ENCODE measurements at regions not wholly inside any gene's neighbourhood (a gene's known extent, or its start where the extent isn't known, plus 50 kb on each side); places are given as distances from the start of the nearest gene placed in this dataset.

DNA sequence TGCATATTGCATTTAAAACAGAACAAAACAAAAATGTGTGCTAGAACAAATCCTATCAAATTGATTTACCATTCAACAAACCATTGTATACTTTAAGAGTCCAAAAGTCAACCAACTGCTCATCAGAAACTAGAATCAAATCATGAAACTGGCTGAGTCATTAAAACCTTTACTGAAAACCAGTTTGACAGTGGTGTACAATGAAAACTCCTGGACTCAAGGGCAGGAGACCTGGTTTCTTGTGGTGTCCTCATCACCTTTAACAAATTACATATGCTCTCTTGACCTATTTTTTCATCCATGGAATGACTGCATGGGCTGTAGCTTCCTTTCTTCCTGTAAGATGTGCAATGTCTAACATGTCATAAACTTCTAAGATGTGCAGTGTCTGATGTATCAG lies 315.3 kb upstream of the SLC30A5 start:
- Histone ChIP-seq H3K4me1 (ENCODE audit: control insufficient read depth in 2 of 3, insufficient read depth in 2 of 3, low read depth in 1 of 3, low read length in 3 of 3) (no peaks in the 10 kb centered on the region), H3K27me3 (ENCODE audit: control insufficient read depth, insufficient read depth, low read length) (no peaks in the 10 kb centered on the region), H3K36me3 (ENCODE audit: control insufficient read depth in 2 of 3, insufficient read depth in 3 of 3, low read length in 3 of 3) (no peaks in the 10 kb centered on the region), H3K27ac (ENCODE audit: low read depth in 2 of 2, low read length in 2 of 2) (no peak overlapping the region), H3K9me3 (ENCODE audit: control insufficient read depth in 2 of 3, insufficient read depth in 1 of 3, low read length in 3 of 3) (no peaks in the 10 kb centered on the region), H3K9ac (ENCODE audit: low read length in 3 of 3) (no peak overlapping the region), H3K4me3 (ENCODE audit: low read length in 3 of 3) (no peak overlapping the region)
- TF ChIP-seq, protein P1, sequence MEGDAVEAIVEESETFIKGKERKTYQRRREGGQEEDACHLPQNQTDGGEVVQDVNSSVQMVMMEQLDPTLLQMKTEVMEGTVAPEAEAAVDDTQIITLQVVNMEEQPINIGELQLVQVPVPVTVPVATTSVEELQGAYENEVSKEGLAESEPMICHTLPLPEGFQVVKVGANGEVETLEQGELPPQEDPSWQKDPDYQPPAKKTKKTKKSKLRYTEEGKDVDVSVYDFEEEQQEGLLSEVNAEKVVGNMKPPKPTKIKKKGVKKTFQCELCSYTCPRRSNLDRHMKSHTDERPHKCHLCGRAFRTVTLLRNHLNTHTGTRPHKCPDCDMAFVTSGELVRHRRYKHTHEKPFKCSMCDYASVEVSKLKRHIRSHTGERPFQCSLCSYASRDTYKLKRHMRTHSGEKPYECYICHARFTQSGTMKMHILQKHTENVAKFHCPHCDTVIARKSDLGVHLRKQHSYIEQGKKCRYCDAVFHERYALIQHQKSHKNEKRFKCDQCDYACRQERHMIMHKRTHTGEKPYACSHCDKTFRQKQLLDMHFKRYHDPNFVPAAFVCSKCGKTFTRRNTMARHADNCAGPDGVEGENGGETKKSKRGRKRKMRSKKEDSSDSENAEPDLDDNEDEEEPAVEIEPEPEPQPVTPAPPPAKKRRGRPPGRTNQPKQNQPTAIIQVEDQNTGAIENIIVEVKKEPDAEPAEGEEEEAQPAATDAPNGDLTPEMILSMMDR (IDR thresholded peaks at IDR 0.05; ENCODE audit: borderline replicate concordance, extremely low read depth, insufficient read depth) = no peak
- intact Hi-C loops (cut with DNase I) = no loop called here
- DNase-seq (no peak), FAIRE-seq (no peak)

DNA sequence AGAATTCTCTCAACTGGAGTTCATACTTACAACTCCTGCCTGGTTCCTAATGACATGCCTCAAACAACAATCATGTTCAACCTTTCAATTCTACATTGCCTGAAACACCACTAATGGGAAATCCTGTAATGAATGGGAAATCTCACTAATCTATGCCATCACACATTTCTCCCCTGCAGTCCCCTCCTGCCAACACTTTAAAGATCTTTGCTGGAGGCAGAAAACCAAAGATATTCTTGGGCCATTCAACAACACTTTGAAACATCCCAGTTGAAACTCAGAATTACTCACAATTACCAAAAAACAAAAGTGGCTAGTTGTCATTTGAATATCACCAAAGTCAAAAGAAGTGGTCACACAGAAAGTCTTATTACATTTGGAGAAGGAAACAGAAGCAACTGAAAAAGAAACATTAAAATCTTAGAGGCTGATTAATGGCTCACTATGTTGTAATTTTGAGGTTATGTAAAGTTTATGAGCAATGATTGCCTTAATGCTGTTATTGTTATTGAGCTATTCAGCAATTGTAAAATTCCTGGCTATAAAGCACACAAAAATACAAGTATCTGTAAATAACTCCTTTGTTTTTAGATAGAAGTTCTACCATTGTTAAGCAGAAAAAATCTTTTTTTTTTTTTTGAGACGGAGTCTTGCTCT lies 313.4 kb upstream of the SLC30A5 start:
- intact Hi-C loops (cut with DNase I) = no loop called here
- Histone ChIP-seq H3K27me3 (ENCODE audit: control insufficient read depth, insufficient read depth, low read length) (no peaks in the 10 kb centered on the region), H3K36me3 (ENCODE audit: control insufficient read depth in 2 of 3, insufficient read depth in 3 of 3, low read length in 3 of 3) (no peaks in the 10 kb centered on the region), H3K9me3 (ENCODE audit: control insufficient read depth in 2 of 3, insufficient read depth in 1 of 3, low read length in 3 of 3) (no peaks in the 10 kb centered on the region), H3K4me3 (ENCODE audit: low read length in 3 of 3) (no peak overlapping the region), H3K4me1 (ENCODE audit: control insufficient read depth in 2 of 3, insufficient read depth in 2 of 3, low read depth in 1 of 3, low read length in 3 of 3) (no peaks in the 10 kb centered on the region), H3K9ac (ENCODE audit: low read length in 3 of 3) (no peak overlapping the region), H3K27ac (ENCODE audit: low read depth in 2 of 2, low read length in 2 of 2) (no peak overlapping the region)
- TF ChIP-seq, protein P1 (IDR thresholded peaks at IDR 0.05; ENCODE audit: borderline replicate concordance, extremely low read depth, insufficient read depth) = no peak
- DNase-seq = peak in 1 of 5 donors; percentile 11
- no peak for FAIRE-seq

DNA sequence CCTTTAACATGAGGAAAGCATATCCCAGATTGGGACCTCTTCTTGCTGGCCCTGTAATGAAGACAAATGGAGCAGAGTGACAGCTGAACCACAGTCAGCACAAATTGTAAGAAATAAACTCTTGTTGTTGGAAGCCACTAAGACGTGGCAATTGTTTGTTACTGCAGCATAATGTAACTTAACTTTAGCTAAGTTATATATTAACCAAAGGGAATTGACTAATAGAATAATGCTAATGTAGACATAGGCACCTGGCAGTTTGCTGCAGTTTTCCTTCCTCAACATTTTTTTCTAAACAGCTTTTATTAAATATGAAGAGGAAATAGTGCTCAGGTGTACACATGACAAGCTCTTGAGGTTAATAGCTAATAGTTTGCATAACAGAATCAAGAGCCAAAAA lies 300.7 kb upstream of the SLC30A5 start:
- Histone ChIP-seq H3K27me3 (ENCODE audit: control insufficient read depth, insufficient read depth, low read length) (no peaks in the 10 kb centered on the region), H3K9ac (ENCODE audit: low read length in 3 of 3) (no peak overlapping the region), H3K4me1 (ENCODE audit: control insufficient read depth in 2 of 3, insufficient read depth in 2 of 3, low read depth in 1 of 3, low read length in 3 of 3) (peaks cover 0 to 3% (median 2%) of the 10 kb centered on the region in 3 donors), H3K27ac (ENCODE audit: low read depth in 2 of 2, low read length in 2 of 2) (no peak overlapping the region), H3K36me3 (ENCODE audit: control insufficient read depth in 2 of 3, insufficient read depth in 3 of 3, low read length in 3 of 3) (no peaks in the 10 kb centered on the region), H3K4me3 (ENCODE audit: low read length in 3 of 3) (no peak overlapping the region), H3K9me3 (ENCODE audit: control insufficient read depth in 2 of 3, insufficient read depth in 1 of 3, low read length in 3 of 3) (no peaks in the 10 kb centered on the region)
- FAIRE-seq = no peak
- intact Hi-C loops (cut with DNase I) = no loop called here
- TF ChIP-seq, protein P1 (IDR thresholded peaks at IDR 0.05; ENCODE audit: borderline replicate concordance, extremely low read depth, insufficient read depth) = no peak
- peak in 2 of 5 donors; percentile 9 to 12 for DNase-seq

DNA sequence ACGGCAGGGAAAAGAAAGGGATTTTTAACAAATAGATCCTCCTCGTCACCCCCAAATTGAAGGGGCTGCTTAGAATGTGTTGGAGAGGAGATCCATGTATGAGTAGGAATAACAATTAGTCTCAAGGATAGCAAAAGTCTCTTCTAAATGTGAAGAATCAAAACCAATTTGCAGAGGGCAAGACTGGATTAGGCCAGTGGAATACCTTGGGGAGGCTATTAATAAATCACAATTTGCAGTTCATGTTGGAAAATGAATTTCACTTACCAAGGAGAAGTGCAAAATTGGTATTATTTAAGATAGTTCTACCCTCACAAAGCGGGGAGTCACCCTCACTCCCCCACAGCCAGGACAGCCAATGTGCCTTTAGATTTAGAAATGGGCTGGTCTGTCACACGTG lies 299.8 kb upstream of the SLC30A5 start:
- FAIRE-seq = no peak
- no peak overlapping the region for H3K4me3 ChIP-seq (ENCODE audit: low read length in 3 of 3)
- no peak overlapping the region for H3K27ac ChIP-seq (ENCODE audit: low read depth in 2 of 2, low read length in 2 of 2)
- no peak for DNase-seq
- H3K9me3 ChIP-seq (ENCODE audit: control insufficient read depth in 2 of 3, insufficient read depth in 1 of 3, low read length in 3 of 3) = no peaks in the 10 kb centered on the region
- peaks cover 0 to 3% (median 2%) of the 10 kb centered on the region in 3 donors for H3K4me1 ChIP-seq (ENCODE audit: control insufficient read depth in 2 of 3, insufficient read depth in 2 of 3, low read depth in 1 of 3, low read length in 3 of 3)
- no peak overlapping the region for H3K9ac ChIP-seq (ENCODE audit: low read length in 3 of 3)
- intact Hi-C loops (cut with DNase I) = no loop called here
- no peaks in the 10 kb centered on the region for H3K36me3 ChIP-seq (ENCODE audit: control insufficient read depth in 2 of 3, insufficient read depth in 3 of 3, low read length in 3 of 3)
- no peaks in the 10 kb centered on the region for H3K27me3 ChIP-seq (ENCODE audit: control insufficient read depth, insufficient read depth, low read length)
- TF ChIP-seq, protein P1 (IDR thresholded peaks at IDR 0.05; ENCODE audit: borderline replicate concordance, extremely low read depth, insufficient read depth) = no peak

Measured in kidney (tissue), 13 donors.